HepG2 (cell line): ENCODE measurements at regions not wholly inside any gene's neighbourhood (a gene's known extent, or its start where the extent isn't known, plus 50 kb on each side); places are given as distances from the start of the nearest gene placed in this dataset.

ENCODE experiments used
- AGO2 ChIP-seq: fragments of 200-400 bp; formaldehyde crosslinking; optimal IDR thresholded peaks from 2 replicates; pipeline ENCODE3; 2017; ENCODE audit warnings: mild to moderate bottlenecking, low read depth, low read length, moderate library complexity
- ARID5B ChIP-seq: IDR thresholded peaks from 2 replicates; pipeline ENCODE4 v1.4.0; 2020; ENCODE audit warnings: mild to moderate bottlenecking, missing genetic modification reagents
- BRF2 ChIP-seq: sonication (generic); formaldehyde crosslinking; IDR thresholded peaks from 2 replicates; pipeline ENCODE4 v1.8.1; 2022; ENCODE audit warnings: mild to moderate bottlenecking, missing genetic modification reagents
- ETV5 ChIP-seq: IDR thresholded peaks from 2 replicates; pipeline ENCODE4 v1.6.1; 2018; ENCODE audit warnings: missing biosample characterization, missing genetic modification reagents, inconsistent platforms, borderline replicate concordance
- FIP1L1 ChIP-seq: fragments of 200-400 bp; formaldehyde crosslinking; IDR thresholded peaks from 2 replicates; pipeline ENCODE4 v1.6.1; 2018; ENCODE audit warnings: low read depth, mild to moderate bottlenecking, low read length, moderate library complexity, borderline replicate concordance; ENCODE audit not compliant: insufficient read depth
- FLYWCH1 ChIP-seq: sonication (generic); formaldehyde crosslinking; IDR thresholded peaks from 2 replicates; pipeline ENCODE4 v1.8.1; 2023; ENCODE audit warnings: mild to moderate bottlenecking, missing genetic modification reagents
- GRHL1 ChIP-seq: sonication (generic); formaldehyde crosslinking; conservative IDR thresholded peaks from 2 replicates; pipeline ENCODE4 v1.8.0; 2022; ENCODE audit warnings: missing genetic modification reagents
- KLF9 ChIP-seq: IDR thresholded peaks from 2 replicates; pipeline ENCODE4 v1.6.1; 2016; ENCODE audit warnings: low read depth
- NCOA1 ChIP-seq: sonication (generic); formaldehyde crosslinking; IDR thresholded peaks from 2 replicates; pipeline ENCODE4 v1.9.0; 2021; ENCODE audit warnings: missing genetic modification reagents
- NR2F1 ChIP-seq, 2 experiments: fragments of 450-650 bp in 1 of 2; formaldehyde crosslinking in 1 of 2; IDR thresholded peaks; 2 replicates each; pipeline versions ENCODE4 v1.5.0 to v1.6.1; 2016 to 2020; ENCODE audit warnings: mild to moderate bottlenecking in 1 of 2, missing compliant biosample characterization in 1 of 2, missing genetic modification reagents in 1 of 2, moderate library complexity in 1 of 2
- PAWR ChIP-seq: sonication (generic); formaldehyde crosslinking; IDR thresholded peaks from 2 replicates; pipeline ENCODE4 v1.4.0; 2020; ENCODE audit warnings: missing genetic modification reagents, mild to moderate bottlenecking, borderline replicate concordance
- PRMT3 ChIP-seq: sonication (generic); formaldehyde crosslinking; IDR thresholded peaks from 2 replicates; pipeline ENCODE4 v1.8.1; 2022; ENCODE audit warnings: low read depth, mild to moderate bottlenecking, moderate library complexity, missing genetic modification reagents, borderline replicate concordance
- RAD21 ChIP-seq: fragments of 450-650 bp; formaldehyde crosslinking; IDR thresholded peaks from 2 replicates; pipeline ENCODE4 v1.5.0; 2020; ENCODE audit warnings: mild to moderate bottlenecking
- REL ChIP-seq: sonication (generic); formaldehyde crosslinking; conservative IDR thresholded peaks from 2 replicates; pipeline ENCODE4 v1.8.0; 2022; ENCODE audit warnings: mild to moderate bottlenecking, missing genetic modification reagents, moderate library complexity
- RFXANK ChIP-seq: IDR thresholded peaks from 2 replicates; pipeline ENCODE4 v1.6.1; 2016
- SAP130 ChIP-seq: IDR thresholded peaks from 2 replicates; pipeline ENCODE4 v1.6.1; 2016; ENCODE audit warnings: low read depth
- SNRNP70 ChIP-seq: fragments of 200-400 bp; formaldehyde crosslinking; IDR thresholded peaks from 2 replicates; pipeline ENCODE4 v1.6.1; 2017; ENCODE audit warnings: mild to moderate bottlenecking, low read depth, low read length, moderate library complexity
- ZNF615 ChIP-seq: sonication (generic); formaldehyde crosslinking; IDR thresholded peaks from 2 replicates; pipeline ENCODE4 v1.5.0; 2020; ENCODE audit warnings: mild to moderate bottlenecking, missing genetic modification reagents, borderline replicate concordance
- ZNF644 ChIP-seq: IDR thresholded peaks from 2 replicates; pipeline ENCODE4 v1.6.1; 2016; ENCODE audit warnings: low read depth
- TF ChIP-seq, protein P1 (sequence below): sonication (generic); formaldehyde crosslinking; IDR thresholded peaks from 2 replicates; pipeline ENCODE4 v1.4.0; 2020; ENCODE audit warnings: mild to moderate bottlenecking, missing genetic modification reagents

GRCh38 chr14:50001151-50001998 is 108.5 kb downstream of the ARF6 start (continued):
- TF ChIP-seq ARID5B (CRISPR knock-in tag) (peak; percentile 61), REL (CRISPR knock-in tag) (no peak), NR2F1 (CRISPR knock-in tag; IDR thresholded peaks at IDR 0.05) (no peak), SNRNP70 (no peak), PRMT3 (CRISPR knock-in tag) (no peak), KLF9 (CRISPR knock-in tag) (no peak), ZNF644 (CRISPR knock-in tag) (no peak), PAWR (CRISPR knock-in tag) (no peak), GRHL1 (CRISPR knock-in tag) (no peak), ETV5 (CRISPR knock-in tag) (peak; percentile 7; the same call in 1 of the 2 replicates), ZNF615 (no peak), BRF2 (CRISPR knock-in tag) (no peak), SAP130 (peak; percentile 82), AGO2 (peak; percentile 55), RFXANK (no peak), NCOA1 (CRISPR knock-in tag) (no peak), RAD21 (CRISPR knock-in tag) (no peak), FIP1L1 (no peak), FLYWCH1 (CRISPR knock-in tag) (no peak)
- TF ChIP-seq, protein P1, sequence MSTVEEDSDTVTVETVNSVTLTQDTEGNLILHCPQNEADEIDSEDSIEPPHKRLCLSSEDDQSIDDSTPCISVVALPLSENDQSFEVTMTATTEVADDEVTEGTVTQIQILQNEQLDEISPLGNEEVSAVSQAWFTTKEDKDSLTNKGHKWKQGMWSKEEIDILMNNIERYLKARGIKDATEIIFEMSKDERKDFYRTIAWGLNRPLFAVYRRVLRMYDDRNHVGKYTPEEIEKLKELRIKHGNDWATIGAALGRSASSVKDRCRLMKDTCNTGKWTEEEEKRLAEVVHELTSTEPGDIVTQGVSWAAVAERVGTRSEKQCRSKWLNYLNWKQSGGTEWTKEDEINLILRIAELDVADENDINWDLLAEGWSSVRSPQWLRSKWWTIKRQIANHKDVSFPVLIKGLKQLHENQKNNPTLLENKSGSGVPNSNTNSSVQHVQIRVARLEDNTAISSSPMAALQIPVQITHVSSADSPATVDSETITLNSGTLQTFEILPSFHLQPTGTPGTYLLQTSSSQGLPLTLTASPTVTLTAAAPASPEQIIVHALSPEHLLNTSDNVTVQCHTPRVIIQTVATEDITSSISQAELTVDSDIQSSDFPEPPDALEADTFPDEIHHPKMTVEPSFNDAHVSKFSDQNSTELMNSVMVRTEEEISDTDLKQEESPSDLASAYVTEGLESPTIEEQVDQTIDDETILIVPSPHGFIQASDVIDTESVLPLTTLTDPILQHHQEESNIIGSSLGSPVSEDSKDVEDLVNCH (CRISPR knock-in tag) = no peak
